DOHH2 (cell line): ENCODE measurements at regions not wholly inside any gene's neighbourhood (a gene's known extent, or its start where the extent isn't known, plus 50 kb on each side); places are given as distances from the start of the nearest gene placed in this dataset.

Experiments used
- H3F3A ChIP-seq: fragments of 200-600 bp; sonication (generic), shearing (Covaris generic); 2 replicates; pipeline ENCODE4 v1.6.0; 2016; ENCODE audit warnings: antibody characterized with exemption, mild to moderate bottlenecking; ENCODE audit not compliant: control insufficient read depth, insufficient read depth
- H3K27ac ChIP-seq: fragments of 200-600 bp; sonication (generic); 2 replicates; pipeline ENCODE4 v1.5.1; 2014; ENCODE audit warnings: low read depth, mild to moderate bottlenecking, low read length, moderate library complexity
- H3K27me3 ChIP-seq: fragments of 200-600 bp; sonication (generic); 2 replicates; pipeline ENCODE4 v1.6.1; 2014; ENCODE audit warnings: mild to moderate bottlenecking, low read length, mixed read lengths; ENCODE audit not compliant: control insufficient read depth
- H3K36me3 ChIP-seq: fragments of 200-600 bp; sonication (generic); 2 replicates; pipeline ENCODE4 v1.6.1; 2014; ENCODE audit warnings: mild to moderate bottlenecking, low read length, moderate library complexity, mixed read lengths; ENCODE audit not compliant: control insufficient read depth
- H3K4me1 ChIP-seq: fragments of 200-600 bp; sonication (generic); 2 replicates; pipeline ENCODE4 v1.6.1; 2014; ENCODE audit warnings: mild to moderate bottlenecking, low read length, mixed read lengths; ENCODE audit not compliant: control insufficient read depth
- H3K4me2 ChIP-seq: fragments of 200-600 bp; sonication (generic); 2 replicates; pipeline ENCODE4 v1.6.0; 2014; ENCODE audit warnings: mild to moderate bottlenecking, low read length, moderate library complexity
- H3K4me3 ChIP-seq: fragments of 200-600 bp; sonication (generic); 2 replicates; pipeline ENCODE4 v1.5.1; 2014; ENCODE audit warnings: mild to moderate bottlenecking, low read length, mixed read lengths
- H3K79me2 ChIP-seq: fragments of 200-600 bp; sonication (generic); 2 replicates; pipeline ENCODE4 v1.6.1; 2014; ENCODE audit warnings: mild to moderate bottlenecking, low read length, mixed read lengths; ENCODE audit not compliant: control insufficient read depth
- H3K9me2 ChIP-seq: fragments of 200-600 bp; sonication (generic); replicated peaks from 2 replicates; pipeline ENCODE4 v1.6.1; 2014; ENCODE audit warnings: mild to moderate bottlenecking, low read length, mixed read lengths; ENCODE audit not compliant: control insufficient read depth
- H3K9me3 ChIP-seq: fragments of 200-600 bp; sonication (generic); 2 replicates; pipeline ENCODE4 v1.6.1; 2014; ENCODE audit warnings: antibody characterized with exemption, low read length, mixed read lengths; ENCODE audit not compliant: control insufficient read depth, insufficient read depth
- H4K20me1 ChIP-seq: fragments of 200-600 bp; sonication (generic); 2 replicates; pipeline ENCODE4 v1.6.0; 2014; ENCODE audit warnings: low read depth, mild to moderate bottlenecking, antibody characterized with exemption, low read length, moderate library complexity; ENCODE audit not compliant: control insufficient read depth, insufficient read depth
- CTCF ChIP-seq: fragments of 200-600 bp; sonication (generic); IDR thresholded peaks from one replicate; pipeline ENCODE4 v1.5.1; 2014; ENCODE audit warnings: antibody characterized with exemption, mild to moderate bottlenecking, low read depth, low read length; ENCODE audit not compliant: poor library complexity, severe bottlenecking
- EZH2phosphoT487 ChIP-seq: fragments of 200-600 bp; sonication (generic); IDR thresholded peaks from 2 replicates; pipeline ENCODE4 v1.6.1; 2017; ENCODE audit warnings: borderline replicate concordance, mild to moderate bottlenecking, antibody characterized with exemption, low read length, moderate library complexity, mixed read lengths

GRCh38 chr22:22040908-22041307 lies 58.3 kb upstream of the TOP3B start:
- TF ChIP-seq CTCF, result no peak
- H3K9me3 ChIP-seq, result no peaks in the 10 kb centered on the region; the same call in 1 of the 2 replicates
- H3F3A ChIP-seq, result peaks cover 33% of the 10 kb centered on the region
- peaks cover 98% of the 10 kb centered on the region for H3K4me1 ChIP-seq
- H3K27ac ChIP-seq, result no peak overlapping the region
- no peaks in the 10 kb centered on the region for H4K20me1 ChIP-seq
- H3K4me2 ChIP-seq, result no peak overlapping the region
- no peak overlapping the region for H3K4me3 ChIP-seq
- no peaks in the 10 kb centered on the region for H3K27me3 ChIP-seq
- peaks cover 57% of the 10 kb centered on the region for H3K36me3 ChIP-seq
- no peaks in the 10 kb centered on the region for H3K9me2 ChIP-seq
- H3K79me2 ChIP-seq, result peaks cover 91% of the 10 kb centered on the region

- Histone ChIP-seq H3K9me2 (no peaks in the 10 kb centered on the region), H3F3A (peaks cover 33% of the 10 kb centered on the region), H4K20me1 (no peaks in the 10 kb centered on the region), H3K36me3 (peaks cover 55% of the 10 kb centered on the region), H3K4me3 (no peak overlapping the region), H3K27ac (peak overlapping the region; percentile 86; the same call in 1 of the 2 replicates), H3K4me2 (peak overlapping the region; percentile 1; the same call in 1 of the 2 replicates), H3K27me3 (no peaks in the 10 kb centered on the region), H3K79me2 (peaks cover 90% of the 10 kb centered on the region), H3K9me3 (no peaks in the 10 kb centered on the region; the same call in 1 of the 2 replicates), H3K4me1 (peaks cover 98% of the 10 kb centered on the region)
- TF ChIP-seq EZH2phosphoT487 (no peak), CTCF (no peak)
Observed at GRCh38 chr22:22040472-22040871, 57.9 kb upstream of the TOP3B start.

- peak overlapping the region; percentile 86 for H3K27ac ChIP-seq
- no peaks in the 10 kb centered on the region for H3K27me3 ChIP-seq
- H3K4me1 ChIP-seq, result peaks cover 98% of the 10 kb centered on the region
- H3K9me3 ChIP-seq, result no peaks in the 10 kb centered on the region; the same call in 1 of the 2 replicates
- peaks cover 33% of the 10 kb centered on the region for H3F3A ChIP-seq
- peaks cover 89% of the 10 kb centered on the region for H3K79me2 ChIP-seq
- H3K36me3 ChIP-seq, result peaks cover 57% of the 10 kb centered on the region
- no peaks in the 10 kb centered on the region for H4K20me1 ChIP-seq
- TF ChIP-seq CTCF, result no peak
- peak overlapping the region; percentile 68 for H3K4me2 ChIP-seq
- no peaks in the 10 kb centered on the region for H3K9me2 ChIP-seq
- 0 out of 2 replicates have a peak overlapping the region, but pooled peaks have one; percentile 17 for H3K4me3 ChIP-seq
Observed at GRCh38 chr22:22039286-22040074, 56.9 kb upstream of the TOP3B start.
